ENCODE measurements at regions not wholly inside any gene's neighbourhood (a gene's known extent, or its start where the extent isn't known, plus 50 kb on each side); places are given as distances from the start of the nearest gene placed in this dataset.

GRCh38 chr2:13578547-13578946 is 861.8 kb downstream of the TRIB2 start:
- POLR2A ChIA-PET: no interaction called here
- Histone ChIP-seq H3K4me1 (ENCODE audit: control insufficient read depth, extremely low read depth, insufficient read depth, low read length) (no peaks in the 10 kb centered on the region), H3K27ac (ENCODE audit: insufficient read depth, low read depth, low read length) (no peak overlapping the region), H3K79me2 (ENCODE audit: control insufficient read depth, insufficient read depth, low read length) (no peaks in the 10 kb centered on the region), H3K4me3 (replicated peaks in 1 of 3; ENCODE audit: insufficient read depth in 1 of 3, low read depth in 1 of 3, low read length in 3 of 3) (no peak overlapping the region), H3K4me2 (ENCODE audit: insufficient read depth, low read length) (no peak overlapping the region), H3K27me3 (ENCODE audit: control insufficient read depth in 2 of 2, insufficient read depth in 2 of 2, low read length in 2 of 2) (no peaks in the 10 kb centered on the region), H2AFZ (ENCODE audit: low read depth, low read length) (no peak overlapping the region), H3K36me3 (ENCODE audit: control insufficient read depth in 2 of 2, extremely low read depth in 1 of 2, insufficient read depth in 2 of 2, low read length in 2 of 2) (no peaks in the 10 kb centered on the region), H3K9me3 (replicated peaks; ENCODE audit: control insufficient read depth, insufficient read depth, low read length) (no peaks in the 10 kb centered on the region), H4K20me1 (replicated peaks; ENCODE audit: control insufficient read depth, extremely low read depth, insufficient read depth, low read length) (no peaks in the 10 kb centered on the region), H3K9ac (replicated peaks; ENCODE audit: extremely low read depth, insufficient read depth, low read length) (no peak overlapping the region), H3K9me1 (replicated peaks; ENCODE audit: control insufficient read depth, extremely low read depth, insufficient read depth, low read length) (no peaks in the 10 kb centered on the region)
- no peak for TF ChIP-seq JUN (IDR thresholded peaks at IDR 0.05; ENCODE audit: borderline replicate concordance, insufficient read depth, insufficient read length, low read depth)
- TF ChIP-seq POLR2A (IDR thresholded peaks at IDR 0.05; ENCODE audit: low read depth, low read length): no peak
- TF ChIP-seq FOS (IDR thresholded peaks at IDR 0.05; ENCODE audit: borderline replicate concordance, insufficient read depth, low read length): no peak
- TF ChIP-seq EZH2 (IDR thresholded peaks at IDR 0.05; ENCODE audit: borderline replicate concordance, low read depth, low read length, severe bottlenecking): no peak
- no peak for TF ChIP-seq MAX (IDR thresholded peaks at IDR 0.05; ENCODE audit: insufficient read depth, insufficient read length)
- no TSS peak for BruUV-seq (replicated peaks)
- CTCF ChIA-PET: no interaction called here
- dilution Hi-C loops (cut with MboI; ENCODE audit: extremely low pct_ligation_motif_present, low sequenced_read_pairs) (no loop called here), intact Hi-C loops (cut with micrococcal nuclease) (no loop called here)
- DNase-seq (ENCODE audit: low read depth, low spot score): no peak
- FAIRE-seq: no peak

- Histone ChIP-seq H3K9me1 (replicated peaks; ENCODE audit: control insufficient read depth, extremely low read depth, insufficient read depth, low read length) (no peaks in the 10 kb centered on the region), H3K9me3 (replicated peaks; ENCODE audit: control insufficient read depth, insufficient read depth, low read length) (no peaks in the 10 kb centered on the region), H4K20me1 (replicated peaks; ENCODE audit: control insufficient read depth, extremely low read depth, insufficient read depth, low read length) (no peaks in the 10 kb centered on the region), H3K4me3 (replicated peaks in 1 of 3; ENCODE audit: insufficient read depth in 1 of 3, low read depth in 1 of 3, low read length in 3 of 3) (no peak overlapping the region), H3K4me2 (ENCODE audit: insufficient read depth, low read length) (no peak overlapping the region), H3K27me3 (ENCODE audit: control insufficient read depth in 2 of 2, insufficient read depth in 2 of 2, low read length in 2 of 2) (no peaks in the 10 kb centered on the region), H3K79me2 (ENCODE audit: control insufficient read depth, insufficient read depth, low read length) (no peaks in the 10 kb centered on the region), H2AFZ (ENCODE audit: low read depth, low read length) (no peak overlapping the region), H3K27ac (ENCODE audit: insufficient read depth, low read depth, low read length) (no peak overlapping the region), H3K9ac (replicated peaks; ENCODE audit: extremely low read depth, insufficient read depth, low read length) (no peak overlapping the region), H3K4me1 (ENCODE audit: control insufficient read depth, extremely low read depth, insufficient read depth, low read length) (no peaks in the 10 kb centered on the region), H3K36me3 (ENCODE audit: control insufficient read depth in 2 of 2, extremely low read depth in 1 of 2, insufficient read depth in 2 of 2, low read length in 2 of 2) (no peaks in the 10 kb centered on the region)
- CTCF ChIA-PET: interaction anchor here (1.2 kb wide), 1 partner anchor 163 kb away, joined by 3 read pairs; no protein-coding TSS in a partner anchor
- TF ChIP-seq POLR2AphosphoS5 (IDR thresholded peaks at IDR 0.05; ENCODE audit: insufficient read depth, low read depth, low read length): no peak
- TF ChIP-seq CTCF (IDR thresholded peaks at IDR 0.05; ENCODE audit: extremely low read depth in 1 of 2, insufficient read depth in 1 of 2, low read depth in 1 of 2, low read length in 2 of 2): no peak
- TF ChIP-seq EZH2 (IDR thresholded peaks at IDR 0.05; ENCODE audit: borderline replicate concordance, low read depth, low read length, severe bottlenecking): no peak
- TF ChIP-seq FOS (IDR thresholded peaks at IDR 0.05; ENCODE audit: borderline replicate concordance, insufficient read depth, low read length): no peak
- TF ChIP-seq POLR2A (IDR thresholded peaks at IDR 0.05; ENCODE audit: low read depth, low read length): no peak
- no peak for TF ChIP-seq MAX (IDR thresholded peaks at IDR 0.05; ENCODE audit: insufficient read depth, insufficient read length)
- no peak for TF ChIP-seq GATA2 (IDR thresholded peaks at IDR 0.05; ENCODE audit: insufficient read depth, insufficient read length, low read depth, low read length)
- no peak for TF ChIP-seq MYC (IDR thresholded peaks at IDR 0.05; ENCODE audit: low read depth, low read length)
- TF ChIP-seq JUN (IDR thresholded peaks at IDR 0.05; ENCODE audit: borderline replicate concordance, insufficient read depth, insufficient read length, low read depth): no peak
- intact Hi-C loops (cut with micrococcal nuclease): no loop called here
- no TSS peak for BruUV-seq (replicated peaks)
- FAIRE-seq (no peak), DNase-seq (ENCODE audit: low read depth, low spot score) (no peak)
- dilution Hi-C loops (cut with MboI; ENCODE audit: extremely low pct_ligation_motif_present, low sequenced_read_pairs): no loop called here
- POLR2A ChIA-PET: no interaction called here
Observed at GRCh38 chr2:13581471-13581870, 864.7 kb downstream of the TRIB2 start.

Measured in endothelial cell of umbilical vein (primary cell).